ENCODE measurements at regions not wholly inside any gene's neighbourhood (a gene's known extent, or its start where the extent isn't known, plus 50 kb on each side); places are given as distances from the start of the nearest gene placed in this dataset.

GRCh38 chr17:77444984-77445759 lies 304.4 kb downstream of the SEC14L1 start:
- no peak for DNase-seq (ENCODE audit: low read depth)

- no peak for DNase-seq (ENCODE audit: low read depth)
These were observed 305.2 kb downstream of the SEC14L1 start for GRCh38 chr17:77445760-77446532.

- no peak for DNase-seq (ENCODE audit: low read depth)
These were observed 306.3 kb downstream of the SEC14L1 start for GRCh38 chr17:77446940-77447634.

- no peak for DNase-seq (ENCODE audit: low read depth)
These were observed 308.7 kb downstream of the SEC14L1 start for GRCh38 chr17:77449373-77449907.

GRCh38 chr17:77449908-77450741 lies 309.4 kb downstream of the SEC14L1 start:
- no peak for DNase-seq (ENCODE audit: low read depth)

- no peak for DNase-seq (ENCODE audit: low read depth)
These were observed 310.0 kb downstream of the SEC14L1 start for GRCh38 chr17:77450742-77451244.

GRCh38 chr17:77451245-77451893 lies 310.6 kb downstream of the SEC14L1 start:
- no peak for DNase-seq (ENCODE audit: low read depth)

- DNase-seq (ENCODE audit: low read depth): no peak
These were observed 311.4 kb downstream of the SEC14L1 start for GRCh38 chr17:77451894-77452852.

- DNase-seq (ENCODE audit: low read depth): no peak
These were observed 313.0 kb downstream of the SEC14L1 start for GRCh38 chr17:77453613-77454241.

- no peak for DNase-seq (ENCODE audit: low read depth)
These were observed 313.7 kb downstream of the SEC14L1 start for GRCh38 chr17:77454242-77455095.

- DNase-seq (ENCODE audit: low read depth): no peak
These were observed 314.5 kb downstream of the SEC14L1 start for GRCh38 chr17:77455111-77455890.

- no peak for DNase-seq (ENCODE audit: low read depth)
These were observed 315.1 kb downstream of the SEC14L1 start for GRCh38 chr17:77455891-77456260.

GRCh38 chr17:77456271-77456950 lies 315.6 kb downstream of the SEC14L1 start:
- no peak for DNase-seq (ENCODE audit: low read depth)

- DNase-seq (ENCODE audit: low read depth): no peak
These were observed 316.3 kb downstream of the SEC14L1 start for GRCh38 chr17:77456951-77457548.

- no peak for DNase-seq (ENCODE audit: low read depth)
These were observed 316.9 kb downstream of the SEC14L1 start for GRCh38 chr17:77457572-77458201.
